RWPE2 (cell line): ENCODE measurements at regions not wholly inside any gene's neighbourhood (a gene's known extent, or its start where the extent isn't known, plus 50 kb on each side); places are given as distances from the start of the nearest gene placed in this dataset.

ENCODE experiments used
- ATAC-seq: fragments of 200-7000 bp; cut with Tn5 transposase; 3 replicates; pipeline ENCODE4 v1.9.1; 2021; ENCODE audit warnings: low read depth
- DNase-seq: peaks from one replicate; pipeline ENCODE4 v3.0.0-alpha.2; 2020; ENCODE audit warnings: low spot score
- H3K27ac ChIP-seq: fragments of 450-650 bp; 2 replicates; pipeline ENCODE4 v1.5.1; 2017; ENCODE audit warnings: mild to moderate bottlenecking; ENCODE audit not compliant: poor library complexity, severe bottlenecking
- H3K27me3 ChIP-seq: fragments of 250-450 bp; sonication (Bioruptor Pico); 2 replicates; pipeline ENCODE4 v1.5.1; 2021; ENCODE audit warnings: mild to moderate bottlenecking, moderate library complexity; ENCODE audit not compliant: insufficient read depth, poor library complexity, severe bottlenecking
- H3K36me3 ChIP-seq: fragments of 250-450 bp; sonication (Bioruptor Pico); 2 replicates; pipeline ENCODE4 v1.5.1; 2020; ENCODE audit warnings: low read depth, mild to moderate bottlenecking, moderate library complexity
- H3K4me1 ChIP-seq: fragments of 250-450 bp; sonication (Bioruptor Pico); 2 replicates; pipeline ENCODE4 v1.5.1; 2021; ENCODE audit warnings: mild to moderate bottlenecking, moderate library complexity; ENCODE audit not compliant: insufficient read depth, poor library complexity, severe bottlenecking
- H3K4me3 ChIP-seq: fragments of 250-450 bp; sonication (Bioruptor Pico); 2 replicates; pipeline ENCODE4 v1.5.1; 2021; ENCODE audit warnings: mild to moderate bottlenecking, moderate library complexity; ENCODE audit not compliant: severe bottlenecking
- H3K9me3 ChIP-seq: fragments of 250-450 bp; sonication (Bioruptor Pico); 2 replicates; pipeline ENCODE4 v1.5.1; 2021; ENCODE audit warnings: mild to moderate bottlenecking, moderate library complexity; ENCODE audit not compliant: severe bottlenecking
- TF ChIP-seq, protein P1 (sequence below): fragments of 450-650 bp; IDR thresholded peaks from one replicate; pipeline ENCODE4 v1.5.1; 2017; ENCODE audit warnings: mild to moderate bottlenecking, moderate library complexity; ENCODE audit not compliant: poor library complexity, severe bottlenecking

GRCh38 chr13:99653526-99653925 lies 152.3 kb downstream of the TM9SF2 start:
- Histone ChIP-seq H3K4me1 (peaks cover 4% of the 10 kb centered on the region), H3K27ac (no peak overlapping the region), H3K9me3 (no peaks in the 10 kb centered on the region), H3K4me3 (no peak overlapping the region), H3K36me3 (no peaks in the 10 kb centered on the region), H3K27me3 (no peaks in the 10 kb centered on the region)
- DNase-seq (no peak), ATAC-seq (no peak)
- TF ChIP-seq, protein P1, sequence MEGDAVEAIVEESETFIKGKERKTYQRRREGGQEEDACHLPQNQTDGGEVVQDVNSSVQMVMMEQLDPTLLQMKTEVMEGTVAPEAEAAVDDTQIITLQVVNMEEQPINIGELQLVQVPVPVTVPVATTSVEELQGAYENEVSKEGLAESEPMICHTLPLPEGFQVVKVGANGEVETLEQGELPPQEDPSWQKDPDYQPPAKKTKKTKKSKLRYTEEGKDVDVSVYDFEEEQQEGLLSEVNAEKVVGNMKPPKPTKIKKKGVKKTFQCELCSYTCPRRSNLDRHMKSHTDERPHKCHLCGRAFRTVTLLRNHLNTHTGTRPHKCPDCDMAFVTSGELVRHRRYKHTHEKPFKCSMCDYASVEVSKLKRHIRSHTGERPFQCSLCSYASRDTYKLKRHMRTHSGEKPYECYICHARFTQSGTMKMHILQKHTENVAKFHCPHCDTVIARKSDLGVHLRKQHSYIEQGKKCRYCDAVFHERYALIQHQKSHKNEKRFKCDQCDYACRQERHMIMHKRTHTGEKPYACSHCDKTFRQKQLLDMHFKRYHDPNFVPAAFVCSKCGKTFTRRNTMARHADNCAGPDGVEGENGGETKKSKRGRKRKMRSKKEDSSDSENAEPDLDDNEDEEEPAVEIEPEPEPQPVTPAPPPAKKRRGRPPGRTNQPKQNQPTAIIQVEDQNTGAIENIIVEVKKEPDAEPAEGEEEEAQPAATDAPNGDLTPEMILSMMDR = no peak

DNA sequence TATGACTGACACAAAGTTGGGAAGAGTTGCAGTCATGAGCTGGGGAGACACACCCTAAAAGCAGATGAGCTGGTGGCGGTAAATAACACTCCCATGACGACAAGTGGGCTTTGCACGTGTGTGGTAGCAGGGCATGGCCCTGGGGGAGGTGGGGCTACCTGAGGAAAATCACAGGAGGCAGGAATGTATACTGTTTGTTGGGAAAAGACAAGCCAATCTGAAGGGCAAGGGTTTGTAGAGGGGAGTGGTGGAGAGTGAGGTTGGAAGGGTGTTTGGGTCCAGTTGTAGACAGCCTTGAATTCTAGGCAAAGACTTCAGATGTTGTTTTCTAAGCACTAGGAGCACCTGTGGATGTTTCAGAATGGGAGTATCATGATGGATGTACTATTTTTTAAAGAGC lies 151.6 kb downstream of the TM9SF2 start:
- DNase-seq (no peak), ATAC-seq (no peak)
- no peak overlapping the region for H3K27ac ChIP-seq
- no peaks in the 10 kb centered on the region for H3K27me3 ChIP-seq
- peaks cover 4% of the 10 kb centered on the region for H3K4me1 ChIP-seq
- no peak overlapping the region for H3K4me3 ChIP-seq
- no peaks in the 10 kb centered on the region for H3K9me3 ChIP-seq
- H3K36me3 ChIP-seq = no peaks in the 10 kb centered on the region
- TF ChIP-seq, protein P1 = no peak

GRCh38 chr13:99652141-99652540 lies 150.9 kb downstream of the TM9SF2 start:
- H3K36me3 ChIP-seq = no peaks in the 10 kb centered on the region
- H3K9me3 ChIP-seq = no peaks in the 10 kb centered on the region
- no peak overlapping the region for H3K4me3 ChIP-seq
- no peaks in the 10 kb centered on the region for H3K27me3 ChIP-seq
- no peak for DNase-seq
- TF ChIP-seq, protein P1 = no peak
- H3K4me1 ChIP-seq = peaks cover 4% of the 10 kb centered on the region
- H3K27ac ChIP-seq = no peak overlapping the region
- no peak for ATAC-seq

GRCh38 chr13:99651016-99651415 lies 149.7 kb downstream of the TM9SF2 start:
- Histone ChIP-seq H3K27me3 (no peaks in the 10 kb centered on the region), H3K36me3 (no peaks in the 10 kb centered on the region), H3K27ac (no peak overlapping the region), H3K9me3 (no peaks in the 10 kb centered on the region), H3K4me1 (peaks cover 4% of the 10 kb centered on the region), H3K4me3 (no peak overlapping the region)
- TF ChIP-seq, protein P1 = no peak
- DNase-seq (no peak), ATAC-seq (no peak)

DNA sequence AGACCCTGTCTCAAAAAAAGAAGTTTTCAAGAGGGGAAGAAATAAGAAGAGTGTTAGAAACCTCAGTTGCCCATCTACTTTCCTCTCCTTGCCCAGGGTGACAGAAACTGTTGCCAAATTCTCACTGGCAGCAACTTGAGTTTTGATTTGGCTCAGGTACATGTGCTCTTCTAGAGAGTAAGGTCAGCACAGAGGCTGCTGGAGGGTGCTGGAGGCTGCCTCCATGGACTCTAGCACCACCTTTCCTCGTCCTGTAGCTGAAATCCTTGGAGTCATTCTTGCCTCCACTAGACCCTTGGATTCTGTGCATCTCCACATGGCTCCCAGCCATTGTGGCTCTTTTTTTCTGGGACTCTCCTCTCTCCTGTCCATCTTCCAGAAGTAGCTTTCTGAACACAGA lies 149.1 kb downstream of the TM9SF2 start:
- H3K9me3 ChIP-seq = no peaks in the 10 kb centered on the region
- H3K4me3 ChIP-seq = no peak overlapping the region
- H3K27ac ChIP-seq = no peak overlapping the region
- ATAC-seq = no peak
- TF ChIP-seq, protein P1 = no peak
- no peaks in the 10 kb centered on the region for H3K27me3 ChIP-seq
- DNase-seq = no peak
- no peaks in the 10 kb centered on the region for H3K36me3 ChIP-seq
- peaks cover 4% of the 10 kb centered on the region for H3K4me1 ChIP-seq
